Esophagus squamous epithelium (tissue), 4 donors: ENCODE measurements at regions not wholly inside any gene's neighbourhood (a gene's known extent, or its start where the extent isn't known, plus 50 kb on each side); places are given as distances from the start of the nearest gene placed in this dataset.

Experiments used
- POLR2A ChIP-seq, 4 donors: fragments of 450-650 bp; IDR thresholded peaks; one replicate each; pipeline ENCODE4 v1.6.1; 2017; ENCODE audit warnings: antibody characterized with exemption in 4 of 4, mild to moderate bottlenecking in 4 of 4, moderate library complexity in 3 of 4
- TF ChIP-seq, protein P1 (sequence below), 6 experiments: fragments of 450-650 bp in 4 of 6; fragments of 200-600 bp in 2 of 6; sonication (generic) in 2 of 6; IDR thresholded peaks; one replicate each; pipeline ENCODE4 v1.5.1; 2016 to 2019; ENCODE audit warnings: antibody characterized with exemption in 6 of 6, mild to moderate bottlenecking in 4 of 6, moderate library complexity in 4 of 6

DNA sequence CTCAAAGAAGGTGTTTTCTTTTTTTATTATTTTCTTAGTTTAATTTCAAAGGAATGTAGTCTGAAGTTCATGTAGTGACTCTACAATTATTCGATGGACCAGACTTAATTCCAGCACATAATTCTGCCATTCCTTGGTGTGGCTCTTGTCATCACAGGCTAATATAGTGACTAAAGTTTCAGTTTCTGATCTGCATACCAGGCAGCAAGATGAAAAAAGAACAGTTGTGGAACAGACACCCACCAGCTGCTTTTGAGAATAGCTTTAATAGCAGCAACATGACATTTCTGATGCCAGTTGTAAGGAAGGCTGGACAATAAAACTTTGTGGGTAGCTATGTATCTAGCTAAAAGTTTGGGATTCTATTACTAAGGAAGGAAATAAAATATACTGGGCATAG, 676.3 kb upstream of the GRAMD2B start:
- TF ChIP-seq, protein P1, sequence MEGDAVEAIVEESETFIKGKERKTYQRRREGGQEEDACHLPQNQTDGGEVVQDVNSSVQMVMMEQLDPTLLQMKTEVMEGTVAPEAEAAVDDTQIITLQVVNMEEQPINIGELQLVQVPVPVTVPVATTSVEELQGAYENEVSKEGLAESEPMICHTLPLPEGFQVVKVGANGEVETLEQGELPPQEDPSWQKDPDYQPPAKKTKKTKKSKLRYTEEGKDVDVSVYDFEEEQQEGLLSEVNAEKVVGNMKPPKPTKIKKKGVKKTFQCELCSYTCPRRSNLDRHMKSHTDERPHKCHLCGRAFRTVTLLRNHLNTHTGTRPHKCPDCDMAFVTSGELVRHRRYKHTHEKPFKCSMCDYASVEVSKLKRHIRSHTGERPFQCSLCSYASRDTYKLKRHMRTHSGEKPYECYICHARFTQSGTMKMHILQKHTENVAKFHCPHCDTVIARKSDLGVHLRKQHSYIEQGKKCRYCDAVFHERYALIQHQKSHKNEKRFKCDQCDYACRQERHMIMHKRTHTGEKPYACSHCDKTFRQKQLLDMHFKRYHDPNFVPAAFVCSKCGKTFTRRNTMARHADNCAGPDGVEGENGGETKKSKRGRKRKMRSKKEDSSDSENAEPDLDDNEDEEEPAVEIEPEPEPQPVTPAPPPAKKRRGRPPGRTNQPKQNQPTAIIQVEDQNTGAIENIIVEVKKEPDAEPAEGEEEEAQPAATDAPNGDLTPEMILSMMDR (IDR thresholded peaks at IDR 0.05) = no peak
- TF ChIP-seq POLR2A (IDR thresholded peaks at IDR 0.05) = no peak
